ENCODE measurements at regions not wholly inside any gene's neighbourhood (a gene's known extent, or its start where the extent isn't known, plus 50 kb on each side); places are given as distances from the start of the nearest gene placed in this dataset.

GRCh38 chr7:115709664-115710063, 320.9 kb downstream of the TFEC start:
- no peak for DNase-seq (ENCODE audit: low read depth in 2 of 3, low spot score in 1 of 3)

GRCh38 chr7:115708013-115708341, 322.6 kb downstream of the TFEC start:
- DNase-seq (ENCODE audit: low read depth in 2 of 3, low spot score in 1 of 3): no peak

GRCh38 chr7:115707258-115708012, 323.1 kb downstream of the TFEC start:
- no peak for DNase-seq (ENCODE audit: low read depth in 2 of 3, low spot score in 1 of 3)

GRCh38 chr7:115704884-115705283, 325.7 kb downstream of the TFEC start:
- DNase-seq (ENCODE audit: low read depth in 2 of 3, low spot score in 1 of 3): no peak

DNA sequence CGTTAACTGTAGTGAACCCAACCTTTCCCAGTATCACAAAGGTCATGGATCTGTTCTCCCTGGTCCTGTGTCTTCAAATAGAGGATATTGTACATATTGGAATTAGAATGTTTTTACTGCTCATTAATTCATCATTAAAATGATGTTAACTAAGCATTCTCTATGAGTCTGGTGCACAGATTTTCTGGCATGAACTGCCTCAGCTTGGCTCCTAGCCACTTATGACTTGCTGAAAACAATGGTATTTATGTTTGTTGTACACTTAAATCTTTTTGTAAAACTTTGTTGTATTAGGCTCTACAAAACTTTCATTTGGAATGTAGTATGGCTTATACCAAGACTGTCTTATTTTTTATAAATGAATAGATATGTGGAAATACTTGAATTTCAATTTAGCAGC, 329.4 kb downstream of the TFEC start:
- no peak for DNase-seq (ENCODE audit: low read depth in 2 of 3, low spot score in 1 of 3)

GRCh38 chr7:115694424-115694823, 336.1 kb downstream of the TFEC start:
- no peak for DNase-seq (ENCODE audit: low read depth in 2 of 3, low spot score in 1 of 3)

- no peak for DNase-seq (ENCODE audit: low read depth in 2 of 3, low spot score in 1 of 3)
Observed at GRCh38 chr7:115693779-115694178, 336.8 kb downstream of the TFEC start.

DNA sequence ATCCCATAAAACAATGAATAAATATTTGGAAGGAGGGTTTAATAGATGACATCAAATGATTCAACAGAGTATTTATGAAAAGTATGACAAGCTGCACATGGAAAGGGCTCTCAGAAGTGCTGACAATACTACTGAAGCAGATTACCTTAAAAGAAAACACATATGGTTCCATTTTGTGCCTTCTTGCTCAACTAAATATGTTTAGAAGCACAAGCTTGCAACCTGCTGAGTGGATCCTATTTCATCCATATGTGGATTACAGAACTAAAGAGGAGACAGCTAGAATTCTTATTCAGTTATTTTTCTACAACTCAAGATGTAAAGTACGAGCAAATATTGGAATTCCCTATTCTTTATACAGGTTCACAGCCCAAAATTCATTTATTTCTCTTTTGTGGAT, 340.6 kb downstream of the TFEC start:
- no peak for DNase-seq (ENCODE audit: low read depth in 2 of 3, low spot score in 1 of 3)

- no peak for DNase-seq (ENCODE audit: low read depth in 2 of 3, low spot score in 1 of 3)
Observed at GRCh38 chr7:115683093-115683492, 347.5 kb downstream of the TFEC start.

- DNase-seq (ENCODE audit: low read depth in 2 of 3, low spot score in 1 of 3): no peak
Observed at GRCh38 chr7:115682507-115682906, 348.1 kb downstream of the TFEC start.

DNA sequence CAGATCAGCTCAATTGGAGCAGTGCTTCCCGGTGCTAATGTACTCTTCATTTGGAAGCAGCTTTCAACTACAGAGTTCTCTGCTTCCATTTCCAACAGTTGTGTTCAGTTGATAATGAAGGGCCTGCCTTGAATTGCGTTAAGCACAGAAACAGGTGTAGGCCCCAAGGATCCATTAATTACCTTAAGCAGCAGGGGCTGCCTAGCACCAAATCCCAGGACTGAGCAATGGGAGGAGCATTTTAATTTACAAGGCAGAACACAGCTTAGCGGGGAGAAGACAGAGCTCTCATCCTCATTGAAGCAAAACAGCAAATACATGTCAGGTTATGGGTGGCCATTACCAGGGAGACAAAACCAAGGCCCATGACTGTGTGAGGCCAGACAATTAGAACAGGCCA, 349.6 kb downstream of the TFEC start:
- DNase-seq (ENCODE audit: low read depth in 2 of 3, low spot score in 1 of 3): no peak

- DNase-seq (ENCODE audit: low read depth in 2 of 3, low spot score in 1 of 3): no peak
Observed at GRCh38 chr7:115679976-115680375, 350.6 kb downstream of the TFEC start.

DNA sequence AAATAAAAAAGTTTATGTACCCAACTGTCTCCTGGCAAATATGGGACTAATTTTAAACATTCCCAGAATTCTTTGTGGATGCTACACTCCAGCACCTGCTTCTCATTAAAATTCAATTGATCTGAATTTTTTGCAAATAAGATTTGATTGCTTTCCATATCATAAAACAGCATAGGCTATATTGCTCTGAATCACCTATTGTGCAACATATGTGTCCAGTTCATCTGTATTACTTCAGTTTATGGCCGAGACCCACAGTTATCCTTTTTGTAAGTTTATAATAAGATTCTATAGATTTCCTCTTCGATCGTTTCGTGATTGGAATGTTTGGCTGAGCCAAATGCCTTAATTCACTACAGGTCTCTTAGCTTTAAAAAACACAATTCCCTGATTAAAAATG, 351.1 kb downstream of the TFEC start:
- no peak for DNase-seq (ENCODE audit: low read depth in 2 of 3, low spot score in 1 of 3)

GRCh38 chr7:115678086-115678982, 352.2 kb downstream of the TFEC start:
- DNase-seq (ENCODE audit: low read depth in 2 of 3, low spot score in 1 of 3): no peak

DNA sequence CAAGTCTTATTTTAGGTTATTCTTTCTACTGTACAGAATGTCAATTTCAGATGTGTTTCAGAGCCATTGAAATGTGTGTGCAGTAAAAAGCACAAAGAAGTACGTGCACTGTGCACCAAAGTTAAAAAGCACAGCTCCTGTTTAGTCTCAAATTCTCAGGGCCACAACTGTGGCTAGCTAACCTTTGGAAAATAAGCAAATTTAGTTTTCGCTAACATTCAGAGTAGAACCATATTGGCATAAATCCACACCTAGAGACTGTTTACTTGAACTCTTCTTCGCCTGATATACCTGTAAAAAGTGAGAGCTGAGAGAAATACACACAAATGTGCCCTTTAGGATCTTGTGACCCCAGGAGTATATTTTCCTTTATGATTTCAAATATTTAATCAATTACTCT, 353.9 kb downstream of the TFEC start:
- DNase-seq (ENCODE audit: low read depth in 2 of 3, low spot score in 1 of 3): no peak

DNA sequence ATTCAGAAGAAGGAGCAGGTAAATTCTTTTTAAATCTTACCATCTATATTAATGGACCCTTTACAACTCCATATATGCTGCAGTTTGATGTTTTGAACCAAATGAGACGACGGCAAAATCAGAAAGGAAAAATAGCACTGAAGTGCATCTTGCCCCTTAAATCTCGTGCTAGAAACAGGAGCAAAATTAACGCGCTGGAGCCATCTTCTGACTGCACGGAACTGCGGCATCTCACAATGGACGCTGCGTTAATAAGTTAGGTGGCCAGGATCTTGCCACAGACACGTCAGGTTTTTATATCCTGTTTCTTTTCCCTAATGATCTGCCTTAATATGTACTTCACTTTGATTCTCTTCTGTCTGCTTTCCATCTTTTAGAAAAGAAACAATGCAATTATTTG, 354.5 kb downstream of the TFEC start:
- no peak for DNase-seq (ENCODE audit: low read depth in 2 of 3, low spot score in 1 of 3)

DNA sequence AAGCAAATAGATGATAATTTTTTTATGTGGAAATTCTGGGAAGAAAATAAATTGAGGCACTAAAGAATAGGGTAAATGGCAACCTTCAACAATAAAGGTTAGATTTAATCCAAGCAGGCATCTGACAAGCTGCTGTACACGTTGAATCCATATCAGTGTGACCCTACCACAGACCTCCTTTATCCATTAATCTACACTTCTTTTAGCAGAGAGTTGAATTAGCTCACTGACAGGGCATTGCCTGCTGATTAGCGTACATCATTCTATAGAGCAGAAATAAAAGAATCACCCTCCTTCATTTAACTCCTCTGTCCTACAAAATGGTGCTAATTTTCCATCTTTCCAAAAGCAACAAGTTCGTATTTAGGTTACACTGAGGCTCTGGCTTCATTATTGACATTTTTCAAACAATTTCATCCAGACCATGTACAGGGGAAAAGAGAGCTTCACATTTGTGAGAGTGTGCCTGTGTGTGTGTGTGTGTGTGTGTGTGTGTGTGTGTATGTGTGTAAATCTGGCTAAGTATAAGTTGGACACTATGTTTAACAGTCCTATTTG, 356.0 kb downstream of the TFEC start:
- no peak for DNase-seq (ENCODE audit: low read depth in 2 of 3, low spot score in 1 of 3)

DNA sequence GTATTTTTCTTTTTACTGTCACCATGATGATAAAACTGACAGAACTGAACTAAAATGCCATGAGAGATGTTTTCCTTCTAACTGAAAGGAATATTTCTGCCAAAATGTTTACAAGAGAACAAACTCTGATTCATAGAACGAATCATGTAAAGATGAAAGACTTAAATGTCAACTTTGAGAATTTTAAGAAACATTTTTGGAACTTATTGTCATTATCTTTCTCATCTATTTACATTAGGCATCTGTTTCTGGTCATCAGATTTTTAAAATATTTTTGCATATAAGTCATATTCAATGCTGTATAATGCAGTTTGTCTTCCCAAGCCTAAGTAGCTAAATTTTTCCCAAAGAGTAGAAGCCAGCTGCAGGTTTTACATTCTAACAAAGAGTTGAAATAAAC, 358.5 kb downstream of the TFEC start:
- DNase-seq (ENCODE audit: low read depth in 2 of 3, low spot score in 1 of 3): no peak

DNA sequence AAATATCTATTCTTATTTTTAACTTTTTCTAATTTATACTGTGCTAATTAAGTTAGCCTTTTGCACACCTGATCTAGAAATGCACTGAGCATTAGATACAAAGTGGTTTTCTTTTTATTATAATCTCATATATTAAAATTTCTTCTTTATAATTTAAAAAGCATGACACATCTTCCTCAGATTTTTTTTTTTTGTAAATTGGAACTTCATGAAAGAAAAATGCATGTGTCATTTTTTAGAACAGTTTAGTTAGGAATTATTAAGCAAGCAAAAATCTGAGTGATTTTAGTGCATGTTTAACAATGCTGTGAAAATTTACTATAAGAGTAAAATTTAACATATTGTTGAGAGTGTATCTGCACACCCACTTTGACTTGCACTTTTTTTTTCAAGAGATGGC, 367.9 kb downstream of the TFEC start:
- DNase-seq (ENCODE audit: low read depth in 2 of 3, low spot score in 1 of 3): no peak

DNA sequence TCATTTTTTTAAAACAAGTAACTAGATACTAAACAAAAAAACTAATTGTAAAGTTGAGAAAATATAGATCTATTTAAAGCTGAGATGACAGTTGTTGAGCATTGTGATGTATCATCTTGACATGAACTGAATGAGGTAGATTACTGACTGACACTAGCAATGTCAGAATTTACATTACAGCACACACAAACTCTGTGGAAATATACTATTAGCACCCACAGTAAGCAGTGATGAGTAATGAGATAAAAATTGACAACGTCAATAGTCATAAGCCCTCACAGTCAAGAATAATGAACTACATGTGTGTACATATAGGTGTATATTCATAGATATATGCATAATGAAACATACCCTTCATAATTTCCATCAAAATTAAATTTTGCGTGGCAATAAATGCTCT, 368.4 kb downstream of the TFEC start:
- DNase-seq (ENCODE audit: low read depth in 2 of 3, low spot score in 1 of 3): no peak

GRCh38 chr7:115658223-115658622, 372.3 kb downstream of the TFEC start:
- DNase-seq (ENCODE audit: low read depth in 2 of 3, low spot score in 1 of 3): no peak
